ENCODE measurements at regions not wholly inside any gene's neighbourhood (a gene's known extent, or its start where the extent isn't known, plus 50 kb on each side); places are given as distances from the start of the nearest gene placed in this dataset.
"Not testable (repeated sequence)": the region's sequence is repeated elsewhere in the genome, so short reads cannot be mapped to it uniquely, and the experiment has no call there.

- H3K4me3 ChIP-seq (ENCODE audit: low read length): peak overlapping the region; percentile 55
- TF ChIP-seq CTCF (IDR thresholded peaks at IDR 0.05; ENCODE audit: low read depth, low read length) (no peak), EZH2phosphoT487 (IDR thresholded peaks at IDR 0.05; ENCODE audit: low read depth) (no peak)
Observed at GRCh38 chr14:22491683-22492621, 97.1 kb downstream of the DAD1 start.

GRCh38 chr14:22491053-22491452, 98.0 kb downstream of the DAD1 start:
- H2AFZ ChIP-seq (ENCODE audit: low read depth, low read length); H3K9me3 ChIP-seq (ENCODE audit: insufficient read depth, low read length); H4K20me1 ChIP-seq (ENCODE audit: insufficient read depth, low read length); H3K36me3 ChIP-seq (replicated peaks; ENCODE audit: low read depth, low read length); H3K79me2 ChIP-seq (ENCODE audit: low read length); H3K27me3 ChIP-seq (ENCODE audit: low read depth, low read length): not testable (repeated sequence)
- Histone ChIP-seq H3K4me1 (ENCODE audit: low read length) (peaks cover 98% of the 10 kb centered on the region), H3K27ac (ENCODE audit: low read length) (peak overlapping the region; percentile 99), H3K9ac (ENCODE audit: low read length) (peak overlapping the region; percentile 85), H3K4me2 (ENCODE audit: low read length) (peak overlapping the region; percentile 69), H3K4me3 (ENCODE audit: low read length) (peak overlapping the region; percentile 63)

More at GRCh38 chr14:22491683-22492621, 97.1 kb downstream of the DAD1 start:
- no peak overlapping the region for H2AFZ ChIP-seq (ENCODE audit: low read depth, low read length)
- H3K36me3 ChIP-seq (replicated peaks; ENCODE audit: low read depth, low read length): no peaks in the 10 kb centered on the region
- no peaks in the 10 kb centered on the region for H3K79me2 ChIP-seq (ENCODE audit: low read length)
- no peaks in the 10 kb centered on the region for H3K9me3 ChIP-seq (ENCODE audit: insufficient read depth, low read length)
- peak overlapping the region; percentile 99 for H3K27ac ChIP-seq (ENCODE audit: low read length)
- H3K27me3 ChIP-seq (ENCODE audit: low read depth, low read length): no peaks in the 10 kb centered on the region
- H3K4me2 ChIP-seq (ENCODE audit: low read length): peak overlapping the region; percentile 69
- no peaks in the 10 kb centered on the region for H4K20me1 ChIP-seq (ENCODE audit: insufficient read depth, low read length)
- peaks cover 98% of the 10 kb centered on the region for H3K4me1 ChIP-seq (ENCODE audit: low read length)
- peak overlapping the region; percentile 85 for H3K9ac ChIP-seq (ENCODE audit: low read length)

GRCh38 chr14:22489957-22490950, 98.8 kb downstream of the DAD1 start:
- Histone ChIP-seq H3K4me3 (ENCODE audit: low read length) (peak overlapping the region; percentile 63), H2AFZ (ENCODE audit: low read depth, low read length) (no peak overlapping the region), H3K27ac (ENCODE audit: low read length) (peak overlapping the region; percentile 99), H3K9ac (ENCODE audit: low read length) (peak overlapping the region; percentile 85), H3K79me2 (ENCODE audit: low read length) (no peaks in the 10 kb centered on the region), H3K27me3 (ENCODE audit: low read depth, low read length) (no peaks in the 10 kb centered on the region), H3K9me3 (ENCODE audit: insufficient read depth, low read length) (no peaks in the 10 kb centered on the region), H3K4me1 (ENCODE audit: low read length) (peaks cover 98% of the 10 kb centered on the region), H3K36me3 (replicated peaks; ENCODE audit: low read depth, low read length) (no peaks in the 10 kb centered on the region), H4K20me1 (ENCODE audit: insufficient read depth, low read length) (no peaks in the 10 kb centered on the region), H3K4me2 (ENCODE audit: low read length) (peak overlapping the region; percentile 69)
- no peak for TF ChIP-seq EZH2phosphoT487 (IDR thresholded peaks at IDR 0.05; ENCODE audit: low read depth)
- no peak for TF ChIP-seq CTCF (IDR thresholded peaks at IDR 0.05; ENCODE audit: low read depth, low read length)

GRCh38 chr14:22489244-22489545, 99.8 kb downstream of the DAD1 start:
- TF ChIP-seq CTCF (IDR thresholded peaks at IDR 0.05; ENCODE audit: low read depth, low read length): peak; percentile 51
- TF ChIP-seq EZH2phosphoT487 (IDR thresholded peaks at IDR 0.05; ENCODE audit: low read depth): no peak
- H3K4me2 ChIP-seq (ENCODE audit: low read length): peak overlapping the region; percentile 69
- H4K20me1 ChIP-seq (ENCODE audit: insufficient read depth, low read length): no peaks in the 10 kb centered on the region
- H3K9ac ChIP-seq (ENCODE audit: low read length): peak overlapping the region; percentile 85
- no peak overlapping the region; the same call in 1 of the 2 replicates for H2AFZ ChIP-seq (ENCODE audit: low read depth, low read length)
- no peaks in the 10 kb centered on the region for H3K36me3 ChIP-seq (replicated peaks; ENCODE audit: low read depth, low read length)
- no peaks in the 10 kb centered on the region for H3K79me2 ChIP-seq (ENCODE audit: low read length)
- H3K4me3 ChIP-seq (ENCODE audit: low read length): peak overlapping the region; percentile 63; the same call in 1 of the 2 replicates
- H3K9me3 ChIP-seq (ENCODE audit: insufficient read depth, low read length): no peaks in the 10 kb centered on the region
- H3K4me1 ChIP-seq (ENCODE audit: low read length): peaks cover 98% of the 10 kb centered on the region
- H3K27ac ChIP-seq (ENCODE audit: low read length): peak overlapping the region; percentile 99
- no peaks in the 10 kb centered on the region for H3K27me3 ChIP-seq (ENCODE audit: low read depth, low read length)

All from OCI-LY3 (cell line).